ENCODE measurements at regions not wholly inside any gene's neighbourhood (a gene's known extent, or its start where the extent isn't known, plus 50 kb on each side); places are given as distances from the start of the nearest gene placed in this dataset.

DNA sequence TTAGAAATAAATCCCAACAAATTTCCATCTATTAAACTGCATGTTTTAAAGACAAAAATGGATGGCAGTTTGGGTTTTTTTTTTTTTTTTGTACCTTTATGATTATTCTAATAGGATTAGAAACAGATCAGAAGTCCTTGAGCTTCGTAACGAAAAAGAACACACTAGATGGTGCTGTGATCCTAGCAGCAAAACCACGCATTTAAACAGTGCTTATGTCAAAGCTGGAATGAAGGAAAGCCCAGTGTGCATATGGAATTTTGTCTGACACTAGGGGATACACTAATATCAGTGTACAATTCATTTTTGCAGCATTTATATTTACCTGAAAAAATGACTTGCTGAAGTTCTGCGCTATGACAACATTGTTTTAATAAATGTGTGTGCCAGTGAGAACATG, 229.1 kb downstream of the VEGFC start:
- H3K36me3 ChIP-seq (ENCODE audit: control insufficient read depth, insufficient read depth, low read length), result no peaks in the 10 kb centered on the region
- TF ChIP-seq CTCF (IDR thresholded peaks at IDR 0.05; ENCODE audit: insufficient read depth, low read length, poor library complexity, severe bottlenecking), result peak; percentile 4
- no peak for DNase-seq (ENCODE audit: low read depth)
- H3K27me3 ChIP-seq (ENCODE audit: control insufficient read depth, insufficient read depth, low read length), result no peaks in the 10 kb centered on the region
- no peak overlapping the region for H3K4me3 ChIP-seq (ENCODE audit: low read depth, low read length)

- no peak for TF ChIP-seq CTCF (IDR thresholded peaks at IDR 0.05; ENCODE audit: insufficient read depth, low read length, poor library complexity, severe bottlenecking)
- H3K27me3 ChIP-seq (ENCODE audit: control insufficient read depth, insufficient read depth, low read length), result no peaks in the 10 kb centered on the region
These were observed 227.7 kb downstream of the VEGFC start for GRCh38 chr4:176565049-176565448.

GRCh38 chr4:176566769-176567168, 226.0 kb downstream of the VEGFC start:
- H3K27me3 ChIP-seq (ENCODE audit: control insufficient read depth, insufficient read depth, low read length), result no peaks in the 10 kb centered on the region
- no peak for TF ChIP-seq CTCF (IDR thresholded peaks at IDR 0.05; ENCODE audit: insufficient read depth, low read length, poor library complexity, severe bottlenecking)
- no peak overlapping the region for H3K4me3 ChIP-seq (ENCODE audit: low read depth, low read length)
- no peak for DNase-seq (ENCODE audit: low read depth)
- no peaks in the 10 kb centered on the region for H3K36me3 ChIP-seq (ENCODE audit: control insufficient read depth, insufficient read depth, low read length)

More at GRCh38 chr4:176565049-176565448, 227.7 kb downstream of the VEGFC start:
- Histone ChIP-seq H3K36me3 (ENCODE audit: control insufficient read depth, insufficient read depth, low read length) (no peaks in the 10 kb centered on the region), H3K4me3 (ENCODE audit: low read depth, low read length) (no peak overlapping the region)
- no peak for DNase-seq (ENCODE audit: low read depth)

DNA sequence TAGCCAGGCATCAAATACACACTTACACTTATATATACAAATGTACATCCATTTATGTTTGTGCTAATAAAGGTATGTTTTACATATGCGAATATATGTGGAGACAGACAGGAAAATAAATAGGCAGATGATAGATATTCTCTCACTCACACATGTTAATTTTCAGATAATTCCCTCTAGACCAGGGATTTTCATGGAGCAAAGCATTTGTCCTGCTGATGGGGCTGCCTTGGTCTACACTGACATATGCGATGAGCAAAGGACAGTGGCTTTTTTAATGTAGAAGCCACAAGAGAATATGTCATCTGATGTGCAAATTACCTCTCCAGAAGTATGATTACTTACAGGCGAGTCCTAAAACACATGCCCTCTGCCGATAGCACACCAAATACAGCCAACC, 224.5 kb downstream of the VEGFC start:
- TF ChIP-seq CTCF (IDR thresholded peaks at IDR 0.05; ENCODE audit: insufficient read depth, low read length, poor library complexity, severe bottlenecking), result no peak

GRCh38 chr4:176569301-176569700, 223.4 kb downstream of the VEGFC start:
- DNase-seq (ENCODE audit: low read depth), result no peak
- H3K4me3 ChIP-seq (ENCODE audit: low read depth, low read length), result no peak overlapping the region
- H3K27me3 ChIP-seq (ENCODE audit: control insufficient read depth, insufficient read depth, low read length), result no peaks in the 10 kb centered on the region
- peak; percentile 6 for TF ChIP-seq CTCF (IDR thresholded peaks at IDR 0.05; ENCODE audit: insufficient read depth, low read length, poor library complexity, severe bottlenecking)
- H3K36me3 ChIP-seq (ENCODE audit: control insufficient read depth, insufficient read depth, low read length), result no peaks in the 10 kb centered on the region

More for the DNA sequence above, 224.5 kb downstream of the VEGFC start:
- Histone ChIP-seq H3K27me3 (ENCODE audit: control insufficient read depth, insufficient read depth, low read length) (no peaks in the 10 kb centered on the region), H3K4me3 (ENCODE audit: low read depth, low read length) (no peak overlapping the region), H3K36me3 (ENCODE audit: control insufficient read depth, insufficient read depth, low read length) (no peaks in the 10 kb centered on the region)
- DNase-seq (ENCODE audit: low read depth), result no peak

DNA sequence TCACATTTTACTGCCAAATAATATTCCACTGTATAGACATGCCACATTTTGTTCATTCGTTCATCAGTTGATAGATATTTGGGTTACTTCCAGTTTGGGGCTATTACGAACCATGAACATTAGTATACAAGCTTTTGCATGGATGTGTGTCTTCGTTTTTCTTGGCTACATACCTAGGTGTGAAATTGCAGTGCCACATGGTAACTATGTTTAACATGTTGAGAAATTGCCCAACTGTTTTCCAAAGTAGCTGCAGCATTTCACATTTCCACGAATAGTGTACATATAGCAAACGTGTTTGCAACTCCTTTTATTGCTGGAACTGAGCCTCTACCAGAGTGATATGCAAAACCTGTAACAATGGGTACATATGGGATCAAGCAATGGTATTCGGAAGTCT, 221.5 kb downstream of the VEGFC start:
- no peak for TF ChIP-seq CTCF (IDR thresholded peaks at IDR 0.05; ENCODE audit: insufficient read depth, low read length, poor library complexity, severe bottlenecking)
- no peaks in the 10 kb centered on the region for H3K27me3 ChIP-seq (ENCODE audit: control insufficient read depth, insufficient read depth, low read length)
- no peak for DNase-seq (ENCODE audit: low read depth)
- no peaks in the 10 kb centered on the region for H3K36me3 ChIP-seq (ENCODE audit: control insufficient read depth, insufficient read depth, low read length)
- H3K4me3 ChIP-seq (ENCODE audit: low read depth, low read length), result no peak overlapping the region

Measured in kidney epithelial cell (primary cell).